ENCODE measurements at regions not wholly inside any gene's neighbourhood (a gene's known extent, or its start where the extent isn't known, plus 50 kb on each side); places are given as distances from the start of the nearest gene placed in this dataset.

- no peak overlapping the region for H3K4me3 ChIP-seq (ENCODE audit: low read depth, low read length, poor library complexity, severe bottlenecking)
- intact Hi-C loops (cut with micrococcal nuclease; ENCODE audit: unreplicated experiment) = no loop called here
- H3K27me3 ChIP-seq (replicated peaks; ENCODE audit: insufficient read depth, low read depth, low read length, poor library complexity) = no peaks in the 10 kb centered on the region
- no peak for TF ChIP-seq EZH2 (IDR thresholded peaks at IDR 0.05; ENCODE audit: borderline replicate concordance, low read depth, low read length, poor library complexity, severe bottlenecking)
- TF ChIP-seq CTCF (conservative IDR thresholded peaks at IDR 0.05; ENCODE audit: low read depth, low read length) = no peak
- H3K4me1 ChIP-seq (ENCODE audit: insufficient read depth, low read length, poor library complexity, severe bottlenecking) = no peaks in the 10 kb centered on the region
- CTCF ChIA-PET = no interaction called here
- no TSS peak for BruUV-seq (replicated peaks)
- POLR2A ChIA-PET (ENCODE audit: low non-redundant PET) = no interaction called here
- H3K9me3 ChIP-seq (ENCODE audit: low read depth, low read length, poor library complexity, severe bottlenecking) = no peaks in the 10 kb centered on the region
- DNase-seq (ENCODE audit: low spot score) = no peak
- no peak overlapping the region for H3K27ac ChIP-seq (ENCODE audit: low read depth, low read length, poor library complexity, severe bottlenecking)
- H3K36me3 ChIP-seq (ENCODE audit: insufficient read depth, low read length, poor library complexity, severe bottlenecking) = no peaks in the 10 kb centered on the region
Observed at GRCh38 chr5:98723061-98723460, 50.4 kb upstream of the RGMB start.
